AG10803 (cell line): ENCODE measurements at regions not wholly inside any gene's neighbourhood (a gene's known extent, or its start where the extent isn't known, plus 50 kb on each side); places are given as distances from the start of the nearest gene placed in this dataset.
A peak's percentile ranks its signal among the peaks of the same experiment; 100 is the strongest.

Experiments
- DNase-seq: peaks from one replicate; pipeline ENCODE4 v3.0.0; 2010; ENCODE audit warnings: low read depth
- H3K4me3 ChIP-seq: 2 replicates; pipeline ENCODE4 v1.5.1; 2011; ENCODE audit warnings: mild to moderate bottlenecking, low read length, control low read depth
- TF ChIP-seq, protein P1 (sequence below): conservative IDR thresholded peaks from 2 replicates; pipeline ENCODE4 v1.5.1; 2011; ENCODE audit warnings: mild to moderate bottlenecking, low read length, control low read depth, inconsistent platforms

DNA sequence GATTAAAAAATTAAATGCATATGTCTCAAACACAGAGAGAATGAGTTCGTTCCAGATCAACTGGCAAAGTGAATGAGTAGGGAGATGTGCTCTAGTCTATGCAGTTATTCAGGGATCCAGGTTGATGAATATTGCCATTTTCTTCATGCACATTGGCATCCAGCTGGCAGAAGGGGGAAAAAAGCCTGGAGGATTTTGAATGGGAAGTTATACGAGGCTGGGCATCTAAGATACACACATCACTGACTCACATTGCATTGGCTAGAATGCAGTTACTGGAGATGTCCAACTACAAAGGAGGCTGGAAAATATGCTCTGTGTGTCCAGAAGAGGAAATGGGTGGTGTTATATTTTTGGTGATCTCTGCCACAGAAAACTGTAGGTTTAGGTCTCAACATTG, 270.9 kb upstream of the FIGN start:
- TF ChIP-seq, protein P1, sequence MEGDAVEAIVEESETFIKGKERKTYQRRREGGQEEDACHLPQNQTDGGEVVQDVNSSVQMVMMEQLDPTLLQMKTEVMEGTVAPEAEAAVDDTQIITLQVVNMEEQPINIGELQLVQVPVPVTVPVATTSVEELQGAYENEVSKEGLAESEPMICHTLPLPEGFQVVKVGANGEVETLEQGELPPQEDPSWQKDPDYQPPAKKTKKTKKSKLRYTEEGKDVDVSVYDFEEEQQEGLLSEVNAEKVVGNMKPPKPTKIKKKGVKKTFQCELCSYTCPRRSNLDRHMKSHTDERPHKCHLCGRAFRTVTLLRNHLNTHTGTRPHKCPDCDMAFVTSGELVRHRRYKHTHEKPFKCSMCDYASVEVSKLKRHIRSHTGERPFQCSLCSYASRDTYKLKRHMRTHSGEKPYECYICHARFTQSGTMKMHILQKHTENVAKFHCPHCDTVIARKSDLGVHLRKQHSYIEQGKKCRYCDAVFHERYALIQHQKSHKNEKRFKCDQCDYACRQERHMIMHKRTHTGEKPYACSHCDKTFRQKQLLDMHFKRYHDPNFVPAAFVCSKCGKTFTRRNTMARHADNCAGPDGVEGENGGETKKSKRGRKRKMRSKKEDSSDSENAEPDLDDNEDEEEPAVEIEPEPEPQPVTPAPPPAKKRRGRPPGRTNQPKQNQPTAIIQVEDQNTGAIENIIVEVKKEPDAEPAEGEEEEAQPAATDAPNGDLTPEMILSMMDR = no peak
- DNase-seq = no peak
- H3K4me3 ChIP-seq = no peak overlapping the region

GRCh38 chr2:164000176-164000575, 264.4 kb upstream of the FIGN start:
- H3K4me3 ChIP-seq = no peak overlapping the region
- TF ChIP-seq, protein P1 = no peak
- DNase-seq = peak; percentile 6

DNA sequence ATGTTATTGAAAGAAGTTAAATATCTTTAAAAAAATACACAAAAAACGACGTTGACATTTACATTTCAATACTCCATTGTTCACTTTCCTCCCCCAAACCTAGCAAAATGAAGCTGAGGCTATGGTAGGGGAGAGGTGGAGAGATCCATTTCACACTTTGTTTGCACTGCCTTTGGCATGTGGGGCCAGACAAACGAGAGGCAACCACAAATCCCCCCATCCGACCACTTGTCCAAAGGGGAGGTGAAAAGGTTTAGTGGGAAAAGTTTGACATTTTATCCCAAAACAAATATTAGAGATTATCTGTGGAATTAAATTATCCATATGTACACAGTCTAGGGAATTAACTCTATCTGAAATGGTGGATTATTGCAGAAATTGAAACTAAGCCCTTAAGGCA, 261.7 kb upstream of the FIGN start:
- TF ChIP-seq, protein P1 = no peak
- DNase-seq = no peak
- no peak overlapping the region for H3K4me3 ChIP-seq

GRCh38 chr2:163990541-163990940, 254.7 kb upstream of the FIGN start:
- no peak overlapping the region for H3K4me3 ChIP-seq
- no peak for DNase-seq
- TF ChIP-seq, protein P1 = no peak

- no peak overlapping the region for H3K4me3 ChIP-seq
- DNase-seq = no peak
- TF ChIP-seq, protein P1 = no peak
Measured at GRCh38 chr2:163990101-163990500, 254.3 kb upstream of the FIGN start.

- no peak for DNase-seq
- no peak overlapping the region for H3K4me3 ChIP-seq
- TF ChIP-seq, protein P1 = no peak
Measured at GRCh38 chr2:163987175-163987940, 251.6 kb upstream of the FIGN start.

- TF ChIP-seq, protein P1 = no peak
- no peak overlapping the region for H3K4me3 ChIP-seq
- DNase-seq = no peak
Measured at GRCh38 chr2:163984986-163985385, 249.2 kb upstream of the FIGN start.
